ENCODE measurements at regions not wholly inside any gene's neighbourhood (a gene's known extent, or its start where the extent isn't known, plus 50 kb on each side); places are given as distances from the start of the nearest gene placed in this dataset.

- TF ChIP-seq, protein P1, sequence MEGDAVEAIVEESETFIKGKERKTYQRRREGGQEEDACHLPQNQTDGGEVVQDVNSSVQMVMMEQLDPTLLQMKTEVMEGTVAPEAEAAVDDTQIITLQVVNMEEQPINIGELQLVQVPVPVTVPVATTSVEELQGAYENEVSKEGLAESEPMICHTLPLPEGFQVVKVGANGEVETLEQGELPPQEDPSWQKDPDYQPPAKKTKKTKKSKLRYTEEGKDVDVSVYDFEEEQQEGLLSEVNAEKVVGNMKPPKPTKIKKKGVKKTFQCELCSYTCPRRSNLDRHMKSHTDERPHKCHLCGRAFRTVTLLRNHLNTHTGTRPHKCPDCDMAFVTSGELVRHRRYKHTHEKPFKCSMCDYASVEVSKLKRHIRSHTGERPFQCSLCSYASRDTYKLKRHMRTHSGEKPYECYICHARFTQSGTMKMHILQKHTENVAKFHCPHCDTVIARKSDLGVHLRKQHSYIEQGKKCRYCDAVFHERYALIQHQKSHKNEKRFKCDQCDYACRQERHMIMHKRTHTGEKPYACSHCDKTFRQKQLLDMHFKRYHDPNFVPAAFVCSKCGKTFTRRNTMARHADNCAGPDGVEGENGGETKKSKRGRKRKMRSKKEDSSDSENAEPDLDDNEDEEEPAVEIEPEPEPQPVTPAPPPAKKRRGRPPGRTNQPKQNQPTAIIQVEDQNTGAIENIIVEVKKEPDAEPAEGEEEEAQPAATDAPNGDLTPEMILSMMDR (IDR thresholded peaks at IDR 0.05), result no peak
- no peak for TF ChIP-seq POLR2A (IDR thresholded peaks at IDR 0.05)
Measured at GRCh38 chr7:17020250-17020649, 138.5 kb upstream of the AGR3 start.

Measured in tibial nerve (tissue), 3 donors.